Breast epithelium (tissue), 3 donors: ENCODE measurements at regions not wholly inside any gene's neighbourhood (a gene's known extent, or its start where the extent isn't known, plus 50 kb on each side); places are given as distances from the start of the nearest gene placed in this dataset.

Source experiments
- POLR2A ChIP-seq: fragments of 450-650 bp; IDR thresholded peaks from one replicate; pipeline ENCODE4 v1.6.1; 2016; ENCODE audit warnings: antibody characterized with exemption, mild to moderate bottlenecking, moderate library complexity
- TF ChIP-seq, protein P1 (sequence below), 3 donors: fragments of 450-650 bp; IDR thresholded peaks; one replicate each; pipeline ENCODE4 v1.5.1; 2016 to 2017; ENCODE audit warnings: antibody characterized with exemption in 3 of 3, mild to moderate bottlenecking in 3 of 3, moderate library complexity in 3 of 3

DNA sequence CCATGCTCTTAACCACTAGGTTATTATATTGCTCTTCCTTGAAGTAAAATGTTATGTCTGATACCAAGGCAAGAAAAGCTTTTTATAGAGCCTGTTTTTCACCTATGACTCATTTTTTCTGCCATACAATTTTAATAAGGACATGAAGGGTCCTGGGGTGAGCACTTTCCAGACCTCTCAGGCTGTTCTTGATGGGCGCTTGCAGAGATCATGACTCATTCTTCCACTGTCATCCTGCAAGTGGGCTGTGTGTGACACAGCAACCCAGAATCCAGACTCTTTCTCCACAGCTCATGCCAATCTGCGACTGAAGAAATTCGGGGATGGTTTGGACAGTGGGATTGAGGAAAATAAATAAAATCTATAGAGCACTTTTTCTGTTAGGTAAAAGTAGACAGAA is 506.7 kb upstream of the NBEA start:
- TF ChIP-seq, protein P1, sequence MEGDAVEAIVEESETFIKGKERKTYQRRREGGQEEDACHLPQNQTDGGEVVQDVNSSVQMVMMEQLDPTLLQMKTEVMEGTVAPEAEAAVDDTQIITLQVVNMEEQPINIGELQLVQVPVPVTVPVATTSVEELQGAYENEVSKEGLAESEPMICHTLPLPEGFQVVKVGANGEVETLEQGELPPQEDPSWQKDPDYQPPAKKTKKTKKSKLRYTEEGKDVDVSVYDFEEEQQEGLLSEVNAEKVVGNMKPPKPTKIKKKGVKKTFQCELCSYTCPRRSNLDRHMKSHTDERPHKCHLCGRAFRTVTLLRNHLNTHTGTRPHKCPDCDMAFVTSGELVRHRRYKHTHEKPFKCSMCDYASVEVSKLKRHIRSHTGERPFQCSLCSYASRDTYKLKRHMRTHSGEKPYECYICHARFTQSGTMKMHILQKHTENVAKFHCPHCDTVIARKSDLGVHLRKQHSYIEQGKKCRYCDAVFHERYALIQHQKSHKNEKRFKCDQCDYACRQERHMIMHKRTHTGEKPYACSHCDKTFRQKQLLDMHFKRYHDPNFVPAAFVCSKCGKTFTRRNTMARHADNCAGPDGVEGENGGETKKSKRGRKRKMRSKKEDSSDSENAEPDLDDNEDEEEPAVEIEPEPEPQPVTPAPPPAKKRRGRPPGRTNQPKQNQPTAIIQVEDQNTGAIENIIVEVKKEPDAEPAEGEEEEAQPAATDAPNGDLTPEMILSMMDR (IDR thresholded peaks at IDR 0.05) = no peak
- no peak for TF ChIP-seq POLR2A
